Activated T-helper 1 cell treated with anti-CD3 and anti-CD28 coated beads, Interleukin-2, amount 50 U/mL, for 16 hours (primary cell): ENCODE measurements at regions not wholly inside any gene's neighbourhood (a gene's known extent, or its start where the extent isn't known, plus 50 kb on each side); places are given as distances from the start of the nearest gene placed in this dataset.

Source experiments
- DNase-seq, 2 donors: peaks; one replicate each; pipeline ENCODE4 v3.0.0-alpha.2; 2020; ENCODE audit warnings: low read depth in 1 of 2, low spot score in 1 of 2

DNA sequence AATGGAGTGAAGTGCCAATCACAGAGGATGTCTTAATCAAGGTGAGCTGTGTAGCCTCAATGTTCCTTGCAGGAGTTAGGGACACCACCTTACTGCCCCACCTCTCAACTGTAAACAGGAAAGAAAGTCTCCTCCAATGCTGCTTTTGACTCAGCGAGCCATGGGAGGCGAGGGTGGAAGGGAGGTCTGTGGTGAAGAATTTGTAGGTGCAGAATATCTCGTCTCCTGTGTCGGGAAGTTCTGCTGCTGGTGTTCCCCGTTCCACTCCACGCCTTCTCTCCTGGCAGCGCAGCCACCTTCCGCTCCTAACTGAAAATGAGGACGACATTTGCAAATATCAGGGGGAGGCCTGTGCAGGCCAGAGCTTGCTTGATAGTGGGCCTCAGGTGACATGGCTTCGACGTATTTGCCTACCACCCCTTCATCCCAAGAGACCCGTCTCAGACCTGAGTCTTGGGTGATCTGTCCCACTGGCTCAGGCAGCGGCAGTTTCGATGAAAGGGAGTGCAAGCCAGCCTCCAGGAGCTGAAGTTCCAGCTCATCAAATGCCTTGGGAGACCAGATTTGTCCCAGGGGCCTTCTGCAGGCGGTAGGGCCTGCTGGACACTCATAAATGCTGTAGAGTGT is 368.3 kb upstream of the C1orf174 start:
- DNase-seq, result no peak

DNA sequence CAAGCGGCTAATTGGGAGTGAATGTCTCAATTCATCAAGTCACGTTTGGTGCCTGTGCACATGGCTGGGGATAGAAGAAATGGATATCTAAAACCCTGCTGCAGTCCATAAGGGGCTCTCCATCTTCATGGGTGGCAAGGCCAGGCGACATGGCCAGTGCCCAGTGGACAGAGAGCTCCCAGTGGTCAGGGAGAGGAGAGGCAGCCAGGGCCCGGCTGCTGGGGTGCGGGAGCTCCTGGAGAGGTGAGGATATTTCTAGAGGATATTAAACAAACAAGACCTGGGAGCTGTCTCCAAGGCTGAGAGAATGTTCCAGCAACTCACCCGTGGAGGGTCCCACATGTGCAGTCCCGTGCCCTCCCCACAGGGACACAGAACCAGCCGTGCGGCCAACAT is 368.8 kb upstream of the C1orf174 start:
- no peak for DNase-seq

DNA sequence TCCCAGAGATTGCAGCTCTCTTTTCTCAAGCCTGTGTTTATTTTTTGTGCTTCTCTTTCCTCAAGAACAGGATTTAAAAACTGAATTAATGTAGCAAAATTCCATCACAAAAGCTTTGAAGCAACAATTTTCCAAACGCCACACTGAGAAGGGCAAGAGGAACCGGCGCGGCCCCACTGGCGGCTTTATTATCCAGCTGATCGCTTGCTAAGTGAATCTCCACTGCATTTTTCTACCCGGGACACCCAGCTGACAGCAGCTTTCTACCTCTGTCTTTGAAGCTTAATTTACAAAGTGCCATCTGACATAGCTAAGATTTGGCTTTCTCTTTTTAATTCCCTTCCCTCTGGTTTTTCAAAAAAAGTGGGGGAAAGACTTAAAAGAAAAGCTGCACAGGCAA is 369.3 kb upstream of the C1orf174 start:
- no peak for DNase-seq

DNA sequence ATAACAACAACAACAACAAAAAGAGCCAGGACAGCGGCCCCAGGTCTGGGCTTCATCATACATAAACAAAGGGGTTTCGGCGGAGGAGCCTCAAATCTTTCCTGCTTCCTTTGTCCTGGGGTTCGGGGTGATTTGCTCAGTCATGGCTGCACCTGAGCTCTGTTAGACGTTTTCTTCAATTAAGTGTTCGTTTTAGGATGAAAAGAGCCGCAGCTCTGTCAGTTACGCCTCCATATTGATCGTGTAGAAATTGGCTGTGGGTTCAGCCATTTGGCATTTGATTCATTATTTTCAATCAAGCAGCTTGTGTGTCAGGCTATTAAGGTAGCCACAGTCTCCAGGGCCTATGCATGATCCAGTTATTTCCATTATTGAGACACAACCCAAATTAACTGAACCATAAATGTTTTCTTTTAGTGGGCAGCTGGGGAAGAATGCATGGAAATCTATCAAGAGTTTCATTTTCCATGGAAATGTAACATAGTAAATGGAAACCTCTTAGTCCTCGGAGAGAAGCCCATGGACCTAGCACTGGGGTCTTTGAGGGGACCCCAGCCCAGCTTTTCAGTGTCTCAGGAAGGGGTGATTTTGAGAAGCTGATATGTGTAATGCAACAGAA is 370.0 kb upstream of the C1orf174 start:
- no peak for DNase-seq

DNA sequence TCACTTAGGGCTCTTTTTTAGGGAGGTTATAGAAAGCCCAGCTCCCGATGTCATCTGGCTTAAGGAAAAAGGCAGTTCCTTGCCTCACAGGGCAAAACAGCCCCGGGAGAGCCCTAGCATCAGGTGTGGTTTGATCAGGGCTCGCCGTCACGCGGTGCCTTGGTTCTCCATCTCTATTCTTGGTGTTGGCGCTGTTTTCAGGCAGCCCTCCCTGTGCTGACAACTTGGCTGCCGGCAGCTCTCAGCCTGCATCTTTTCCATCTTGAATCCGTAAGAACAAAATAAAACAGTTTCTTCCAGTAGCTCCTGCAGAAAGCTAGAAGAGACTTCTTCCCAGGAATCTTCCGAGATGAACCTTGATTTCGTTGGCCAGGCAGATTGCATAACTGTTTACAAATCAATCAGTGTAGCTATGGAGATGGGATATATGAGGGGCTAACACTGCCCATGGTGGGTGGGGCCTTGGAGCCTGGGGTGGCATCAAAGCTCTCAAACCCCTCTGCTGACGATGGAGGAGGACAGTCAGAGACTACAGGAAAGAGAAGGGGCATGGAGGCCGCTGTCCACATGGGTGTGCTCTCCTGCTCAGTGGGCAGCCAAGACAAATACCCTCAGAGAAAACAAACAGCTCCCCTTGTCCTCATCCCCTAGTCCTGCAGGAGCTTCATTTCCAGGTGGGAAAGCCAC is 370.7 kb upstream of the C1orf174 start:
- no peak for DNase-seq

DNA sequence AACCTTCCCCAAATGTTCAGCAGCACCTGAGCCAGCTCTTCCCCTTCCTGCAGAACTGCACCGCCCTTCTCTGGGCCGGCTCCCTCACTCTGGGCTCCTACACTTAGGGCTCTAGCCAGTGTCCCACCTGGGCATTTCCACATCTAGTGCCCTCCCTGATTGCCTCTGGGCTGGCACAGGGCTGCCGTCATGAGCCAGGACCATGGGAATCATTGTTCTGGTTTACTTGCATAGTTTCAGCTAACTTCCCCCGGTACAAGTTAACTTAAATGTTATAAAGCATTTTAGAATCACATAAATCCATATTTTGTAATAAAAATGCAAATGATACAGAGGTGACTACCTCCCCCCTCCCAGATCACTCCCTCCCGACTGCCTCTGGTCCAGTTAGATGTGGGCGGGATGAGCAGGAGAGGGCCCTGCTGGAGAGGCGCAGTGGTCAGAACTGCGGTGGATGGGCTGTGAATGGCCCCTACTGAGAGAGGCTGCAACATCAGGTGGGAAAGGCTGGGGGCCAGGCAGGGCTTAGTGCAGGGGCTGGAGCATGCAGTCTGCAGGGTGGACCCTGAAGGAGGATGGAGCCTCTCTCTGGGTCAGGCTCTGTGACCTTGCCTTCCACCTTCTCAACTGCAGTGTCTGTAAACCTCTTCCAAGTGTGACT is 371.4 kb upstream of the C1orf174 start:
- DNase-seq, result no peak

DNA sequence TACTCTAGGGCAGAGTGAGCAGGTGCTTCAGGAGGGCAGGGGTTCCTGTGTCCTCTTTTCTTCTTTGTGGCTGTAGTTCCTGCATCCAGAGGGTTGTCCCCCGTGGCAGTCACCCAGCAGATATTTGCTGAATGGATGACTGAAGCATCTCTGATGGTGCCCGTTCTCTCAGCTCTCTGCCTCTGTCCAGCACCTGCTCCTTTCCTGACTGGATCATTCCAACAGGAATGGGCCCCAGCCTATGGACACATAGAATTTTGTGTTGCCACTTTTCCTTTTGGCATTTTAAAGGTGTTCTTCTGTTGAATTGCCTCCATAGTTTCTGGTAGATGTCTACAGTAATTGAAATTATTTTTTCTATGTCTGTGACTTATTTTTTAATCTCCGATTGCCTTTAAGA is 372.5 kb upstream of the C1orf174 start:
- no peak for DNase-seq

DNA sequence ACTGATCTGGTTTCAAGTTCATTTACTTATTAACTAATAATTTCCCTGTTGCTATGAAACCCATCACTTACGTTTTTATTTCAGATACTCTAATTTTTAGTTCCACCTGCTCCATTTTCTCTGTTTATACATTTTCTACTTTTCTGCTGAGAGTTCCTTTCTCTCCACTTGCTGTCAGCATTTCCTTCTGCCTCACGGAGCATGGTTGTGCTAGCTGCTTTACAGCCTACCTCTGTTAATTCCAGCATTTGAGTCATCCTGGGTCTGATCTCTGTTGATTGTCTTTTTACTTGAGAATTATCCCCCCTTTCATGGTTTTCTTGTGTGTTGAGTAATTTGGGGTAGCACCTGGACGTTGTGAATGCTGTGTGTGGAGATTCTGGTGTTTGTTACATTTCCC is 373.2 kb upstream of the C1orf174 start:
- no peak for DNase-seq

DNA sequence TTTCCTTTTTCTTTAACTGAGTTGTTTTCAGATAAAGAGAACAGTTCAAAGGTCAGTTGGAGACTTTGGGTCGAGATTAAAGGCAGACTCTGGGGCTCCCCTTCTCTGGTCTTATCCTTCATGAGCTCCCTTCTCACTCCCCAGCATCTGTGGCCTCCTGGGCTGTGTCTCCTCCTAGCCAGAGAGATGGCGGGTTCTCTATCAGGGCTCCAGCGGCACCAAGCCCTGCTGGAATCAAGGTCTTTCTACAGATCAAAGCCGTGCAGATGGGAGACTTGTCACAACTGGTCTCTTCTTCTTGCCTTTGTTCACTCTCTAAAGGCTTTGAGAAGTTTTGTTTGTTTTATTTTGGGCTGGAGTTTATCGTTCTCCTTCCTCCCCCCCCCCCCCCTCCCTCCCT is 373.7 kb upstream of the C1orf174 start:
- DNase-seq, result no peak

DNA sequence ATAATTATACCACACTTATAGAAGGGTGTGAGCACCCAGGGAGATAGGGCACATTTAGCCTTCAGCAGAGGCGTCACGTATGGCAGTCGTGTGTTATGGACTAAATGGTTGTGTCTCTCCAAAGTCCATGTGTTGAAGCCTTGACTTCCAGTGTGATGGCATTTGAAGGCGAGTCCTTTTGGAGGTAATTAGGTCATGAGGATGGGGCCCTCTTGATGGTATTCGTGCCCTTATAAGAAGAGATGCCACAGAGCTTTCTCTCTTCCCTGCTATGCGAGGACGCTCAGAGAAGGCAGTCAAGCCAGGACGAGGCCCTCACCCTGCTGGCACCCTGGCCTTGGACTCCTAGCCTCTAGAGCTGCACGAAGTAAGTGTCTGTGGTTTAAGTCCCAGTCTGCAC is 375.0 kb upstream of the C1orf174 start:
- DNase-seq, result no peak

DNA sequence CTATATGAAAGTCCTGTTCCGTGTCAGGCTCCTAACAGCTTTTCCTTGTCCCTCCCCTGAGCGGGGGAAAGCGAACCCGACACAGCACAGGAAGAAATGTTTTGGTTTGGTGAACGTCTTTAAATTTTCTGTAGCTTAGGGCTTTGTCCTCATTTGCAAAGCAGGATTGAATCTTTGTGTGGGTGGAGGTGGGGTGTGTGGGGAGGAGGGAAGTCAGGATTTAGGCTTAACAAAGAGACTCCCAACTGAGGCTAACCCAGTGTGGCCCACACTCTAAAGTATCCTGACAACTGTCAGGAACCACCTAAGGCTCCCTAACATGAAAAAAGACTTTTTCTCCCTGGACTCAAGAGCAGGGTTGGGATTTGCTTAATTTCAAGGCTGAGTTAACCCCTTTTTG is 376.2 kb upstream of the C1orf174 start:
- no peak for DNase-seq

DNA sequence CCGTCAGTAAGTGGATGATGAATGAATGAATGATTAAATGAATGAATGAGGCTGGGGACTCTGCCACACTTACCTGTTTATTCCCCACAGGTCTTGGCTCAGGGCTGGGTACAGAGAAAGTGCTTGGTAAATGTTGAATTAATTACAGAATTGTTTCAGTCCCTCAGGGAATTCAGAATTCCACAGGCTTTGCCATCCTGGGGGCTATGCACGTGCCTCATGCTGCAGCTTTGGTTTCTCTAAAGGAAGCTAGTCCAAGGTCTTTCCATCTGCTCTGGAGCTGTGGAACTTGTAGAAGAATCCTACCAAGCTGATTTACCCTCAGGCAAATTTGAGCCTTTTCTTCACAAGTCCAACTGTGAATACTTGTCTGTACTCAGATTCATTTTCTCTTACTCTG is 376.8 kb upstream of the AJAP1 start:
- DNase-seq, result no peak

DNA sequence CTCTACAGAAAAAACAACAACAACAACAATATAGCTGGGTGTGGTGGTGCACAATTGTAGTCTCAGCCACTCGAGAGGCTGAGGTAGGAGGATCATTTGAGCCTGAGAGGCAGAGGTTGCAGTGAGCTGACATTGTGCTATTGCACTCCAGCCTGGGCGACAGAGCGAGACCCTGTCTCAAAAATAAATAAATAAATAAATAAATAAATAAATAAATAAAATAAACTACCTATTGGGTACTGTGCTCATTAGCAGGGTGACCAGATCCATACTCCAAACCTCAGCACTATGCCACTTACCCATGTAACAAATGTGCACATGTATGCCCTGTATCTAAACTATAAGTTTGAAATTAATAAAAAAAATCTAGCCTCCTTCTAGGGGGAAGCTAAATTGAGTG is 369.4 kb upstream of the AJAP1 start:
- DNase-seq, result no peak

DNA sequence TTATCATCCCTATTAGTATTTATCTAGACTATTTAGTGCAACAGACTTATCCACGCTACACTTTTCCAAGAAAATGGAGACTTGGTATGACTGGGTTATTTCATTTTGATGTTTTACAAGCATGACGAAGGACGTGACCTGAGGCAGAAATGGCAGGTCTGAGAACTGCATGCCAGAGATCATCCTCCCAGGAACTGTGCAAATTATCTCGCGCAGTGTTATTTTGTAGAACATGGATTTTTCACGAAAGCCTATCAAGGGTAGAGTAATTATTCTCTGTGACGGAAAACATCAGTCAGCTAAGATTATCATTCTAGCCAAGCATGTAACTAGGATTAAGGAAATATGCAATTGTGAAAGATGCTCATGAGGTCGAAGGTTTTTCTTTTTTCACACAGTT is 361.5 kb upstream of the AJAP1 start:
- DNase-seq, result no peak

DNA sequence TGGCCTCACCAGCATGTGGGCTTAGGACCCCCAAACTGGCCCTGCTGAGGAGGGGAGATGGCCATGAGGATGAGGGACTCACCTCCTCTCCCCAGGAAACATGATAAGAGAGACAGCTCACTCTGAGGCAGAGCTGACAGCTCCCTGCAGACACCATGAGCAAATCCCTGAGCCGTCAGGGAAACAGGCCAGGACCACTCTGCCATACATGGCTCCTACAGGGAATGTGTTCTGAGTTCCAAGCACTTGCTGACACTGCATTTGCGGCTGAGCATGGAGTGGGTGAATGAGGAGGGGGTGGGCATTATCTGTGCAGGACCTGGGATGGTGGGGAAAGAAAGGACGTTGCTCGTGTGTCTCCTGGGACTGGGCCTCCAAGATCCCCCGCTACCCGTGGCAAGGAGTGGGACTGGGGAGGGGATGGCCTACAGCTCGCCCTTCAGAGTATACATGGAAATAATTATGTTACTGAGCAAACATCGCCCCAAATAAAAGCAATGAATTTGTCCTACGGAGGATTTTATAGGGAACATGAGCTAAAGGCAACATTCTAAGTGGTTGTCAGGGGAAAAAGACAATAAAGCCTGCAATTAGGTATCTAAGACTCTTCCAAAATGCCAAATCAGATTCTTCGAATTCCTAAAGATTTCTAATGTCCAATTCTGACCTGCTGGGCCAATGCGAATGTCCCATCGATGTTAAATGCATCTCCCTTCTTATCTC is 355.9 kb upstream of the AJAP1 start:
- no peak for DNase-seq

DNA sequence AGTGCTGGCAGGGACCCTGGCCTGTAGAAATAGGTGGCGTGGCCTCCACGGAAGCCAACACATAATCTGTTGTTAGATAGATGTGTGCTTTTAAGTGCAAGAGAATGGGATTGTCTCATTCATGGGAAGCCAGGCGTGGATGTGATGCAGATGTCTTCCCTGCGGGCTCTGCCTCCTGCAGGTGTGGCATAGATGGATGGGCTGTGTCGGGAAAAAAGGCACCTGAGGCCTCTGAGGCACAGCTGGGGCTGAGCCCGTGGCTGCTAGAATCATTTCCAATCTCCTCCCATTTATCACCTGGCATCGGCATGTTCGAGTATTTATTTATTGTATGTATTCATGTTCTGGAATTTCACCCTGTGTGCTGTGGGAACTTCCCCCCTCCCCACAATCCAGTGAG is 353.4 kb upstream of the AJAP1 start:
- DNase-seq, result no peak

DNA sequence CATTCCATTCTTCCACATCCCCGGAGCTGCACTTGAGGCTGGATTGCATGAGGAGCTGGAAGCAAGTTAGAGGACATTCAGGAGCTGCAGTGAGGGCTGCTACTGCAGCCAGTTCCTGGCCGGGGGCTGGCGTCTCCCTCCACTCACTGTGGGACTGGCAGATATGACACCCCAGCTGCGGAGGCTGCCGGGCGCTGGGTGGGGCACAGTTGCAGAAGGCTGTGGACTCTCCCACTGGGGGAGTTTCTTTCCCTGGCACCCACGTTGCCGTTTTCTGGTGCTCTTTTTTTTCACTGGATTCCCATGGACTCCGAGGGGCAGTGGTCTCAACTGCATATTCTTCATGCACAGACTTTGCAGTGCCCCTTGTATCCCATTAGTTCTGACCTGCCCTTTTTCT is 351.1 kb upstream of the AJAP1 start:
- DNase-seq, result no peak

DNA sequence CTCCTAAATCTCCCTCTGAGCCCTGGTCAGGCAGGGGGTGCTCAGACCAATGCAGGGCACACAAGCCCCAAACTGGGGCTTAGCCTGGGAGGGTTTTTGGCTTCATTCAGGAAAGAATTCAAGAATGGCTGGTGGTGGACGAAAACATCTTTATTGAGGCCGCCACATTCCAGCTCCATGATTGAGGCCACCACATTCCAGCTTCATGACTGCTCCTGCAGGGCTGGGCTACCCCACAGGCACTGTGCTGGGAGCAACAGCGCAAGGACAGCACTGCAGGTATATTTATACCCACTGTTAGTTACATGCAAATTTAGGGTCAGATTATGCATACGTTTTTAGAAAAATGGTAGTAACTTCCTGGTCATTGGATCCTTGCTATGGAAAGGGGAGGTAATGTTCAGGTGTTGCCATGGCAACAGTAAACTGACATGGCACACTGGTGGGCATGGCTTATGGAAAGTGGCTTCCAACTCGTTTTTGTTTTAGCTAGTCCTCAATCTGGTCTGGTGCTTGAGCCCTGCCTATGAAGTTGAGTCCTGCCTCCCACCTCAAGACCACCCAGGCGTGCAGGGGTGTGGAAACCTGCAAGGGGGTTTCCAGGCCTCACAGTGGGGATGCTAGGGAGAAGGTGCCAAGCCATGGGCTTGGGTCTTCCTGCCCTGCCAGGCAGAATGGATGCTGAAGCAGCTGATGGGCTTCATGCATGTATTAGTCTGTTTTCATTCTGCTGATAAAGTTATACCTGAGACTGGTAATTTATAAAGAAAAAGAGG is 348.7 kb upstream of the AJAP1 start:
- no peak for DNase-seq

DNA sequence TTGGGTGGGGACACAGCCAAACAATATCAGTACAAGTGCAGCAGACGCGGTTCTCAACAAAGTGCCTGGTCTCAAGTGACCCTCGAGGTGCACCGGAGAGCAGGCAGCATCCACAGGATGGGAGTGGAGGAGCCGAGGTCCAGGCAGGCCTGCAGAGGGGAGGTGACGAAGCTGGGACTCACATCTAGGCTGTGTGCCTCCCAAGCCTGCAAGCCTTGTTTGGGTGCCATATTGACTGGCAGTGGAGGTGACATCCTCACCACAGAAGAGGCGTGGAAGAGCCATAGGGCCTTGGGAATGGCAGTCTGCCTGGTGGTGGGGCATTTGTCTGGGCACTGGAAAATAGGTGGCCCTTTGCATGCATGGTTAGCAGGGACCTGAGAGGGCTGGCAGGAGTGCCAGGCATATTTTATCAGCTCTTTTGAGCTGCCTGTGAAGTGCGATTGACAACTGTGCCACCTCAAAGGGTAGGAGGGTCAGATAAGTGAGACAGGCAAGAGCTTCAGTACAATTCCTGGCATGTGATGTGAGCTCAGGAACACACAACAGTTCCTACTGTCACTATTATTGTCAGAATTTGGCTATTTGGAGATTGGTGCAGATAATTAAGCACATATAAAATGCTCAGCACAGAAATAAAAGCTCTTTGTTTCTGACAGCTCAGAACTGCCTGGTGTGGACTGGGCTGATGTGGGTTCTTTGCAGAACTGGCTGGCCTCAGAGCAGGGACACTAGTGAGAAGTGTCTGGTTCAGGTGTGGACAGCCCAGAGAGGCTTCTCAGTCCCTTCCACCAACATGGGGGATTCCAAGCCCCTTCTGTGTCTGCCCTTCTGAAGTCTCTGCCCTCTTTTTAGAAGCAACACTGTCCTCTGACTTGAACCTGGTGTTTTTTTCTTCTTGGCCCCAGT is 347.6 kb upstream of the AJAP1 start:
- no peak for DNase-seq

DNA sequence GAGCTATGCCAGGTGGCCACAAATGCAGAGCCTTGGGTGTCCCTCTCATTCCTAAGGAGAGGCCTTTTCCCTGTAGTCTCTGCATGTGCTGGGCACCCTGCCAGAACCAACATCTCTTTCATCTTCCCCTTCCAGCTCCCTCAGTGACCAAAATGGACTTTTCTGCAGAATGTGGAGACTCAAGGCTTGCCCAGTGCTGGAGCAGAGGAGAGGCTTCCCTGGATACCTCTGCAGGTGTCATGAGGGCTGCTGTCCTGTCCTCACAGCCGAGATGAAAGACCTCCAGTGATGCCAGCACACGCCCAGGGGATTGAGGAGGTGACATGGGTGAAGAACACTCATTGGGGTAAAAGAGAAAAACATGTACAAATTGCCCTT is 347.0 kb upstream of the AJAP1 start:
- DNase-seq, result no peak
